RWPE2 (cell line): ENCODE measurements at regions not wholly inside any gene's neighbourhood (a gene's known extent, or its start where the extent isn't known, plus 50 kb on each side); places are given as distances from the start of the nearest gene placed in this dataset.

Experiments
- ATAC-seq: fragments of 200-7000 bp; cut with Tn5 transposase; 3 replicates; pipeline ENCODE4 v1.9.1; 2021; ENCODE audit warnings: low read depth
- DNase-seq: peaks from one replicate; pipeline ENCODE4 v3.0.0-alpha.2; 2020; ENCODE audit warnings: low spot score
- H3K27ac ChIP-seq: fragments of 450-650 bp; 2 replicates; pipeline ENCODE4 v1.5.1; 2017; ENCODE audit warnings: mild to moderate bottlenecking; ENCODE audit not compliant: poor library complexity, severe bottlenecking
- H3K27me3 ChIP-seq: fragments of 250-450 bp; sonication (Bioruptor Pico); 2 replicates; pipeline ENCODE4 v1.5.1; 2021; ENCODE audit warnings: mild to moderate bottlenecking, moderate library complexity; ENCODE audit not compliant: insufficient read depth, poor library complexity, severe bottlenecking
- H3K36me3 ChIP-seq: fragments of 250-450 bp; sonication (Bioruptor Pico); 2 replicates; pipeline ENCODE4 v1.5.1; 2020; ENCODE audit warnings: low read depth, mild to moderate bottlenecking, moderate library complexity
- H3K4me1 ChIP-seq: fragments of 250-450 bp; sonication (Bioruptor Pico); 2 replicates; pipeline ENCODE4 v1.5.1; 2021; ENCODE audit warnings: mild to moderate bottlenecking, moderate library complexity; ENCODE audit not compliant: insufficient read depth, poor library complexity, severe bottlenecking
- H3K4me3 ChIP-seq: fragments of 250-450 bp; sonication (Bioruptor Pico); 2 replicates; pipeline ENCODE4 v1.5.1; 2021; ENCODE audit warnings: mild to moderate bottlenecking, moderate library complexity; ENCODE audit not compliant: severe bottlenecking
- H3K9me3 ChIP-seq: fragments of 250-450 bp; sonication (Bioruptor Pico); 2 replicates; pipeline ENCODE4 v1.5.1; 2021; ENCODE audit warnings: mild to moderate bottlenecking, moderate library complexity; ENCODE audit not compliant: severe bottlenecking
- TF ChIP-seq, protein P1 (sequence below): fragments of 450-650 bp; IDR thresholded peaks from one replicate; pipeline ENCODE4 v1.5.1; 2017; ENCODE audit warnings: mild to moderate bottlenecking, moderate library complexity; ENCODE audit not compliant: poor library complexity, severe bottlenecking

DNA sequence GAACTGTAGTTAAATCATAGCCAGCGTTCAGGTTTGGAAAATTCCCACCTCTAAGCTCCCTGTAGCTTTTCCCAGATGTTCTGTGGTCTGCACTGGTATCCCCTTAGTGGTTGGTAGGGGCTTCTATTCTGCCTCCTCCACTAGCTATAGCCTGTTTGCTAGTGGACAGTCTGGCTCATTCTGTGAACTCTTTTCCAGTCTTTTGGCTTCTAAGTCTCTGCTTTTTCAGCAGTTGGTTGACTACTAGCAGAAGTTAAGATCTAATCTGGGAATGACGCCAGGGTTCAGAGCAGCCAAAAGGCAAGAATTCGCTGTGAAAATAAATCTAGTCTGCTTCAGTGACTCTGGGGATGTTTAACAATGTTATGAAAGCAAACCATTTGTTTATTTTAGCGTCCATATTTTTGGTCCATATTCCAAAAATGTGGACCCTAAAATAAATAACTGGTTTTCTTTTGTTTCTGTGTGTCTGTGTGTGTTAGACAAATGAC is 73.7 kb upstream of the WDR72 start:
- no peaks in the 10 kb centered on the region for H3K36me3 ChIP-seq
- no peak overlapping the region for H3K27ac ChIP-seq
- TF ChIP-seq, protein P1, sequence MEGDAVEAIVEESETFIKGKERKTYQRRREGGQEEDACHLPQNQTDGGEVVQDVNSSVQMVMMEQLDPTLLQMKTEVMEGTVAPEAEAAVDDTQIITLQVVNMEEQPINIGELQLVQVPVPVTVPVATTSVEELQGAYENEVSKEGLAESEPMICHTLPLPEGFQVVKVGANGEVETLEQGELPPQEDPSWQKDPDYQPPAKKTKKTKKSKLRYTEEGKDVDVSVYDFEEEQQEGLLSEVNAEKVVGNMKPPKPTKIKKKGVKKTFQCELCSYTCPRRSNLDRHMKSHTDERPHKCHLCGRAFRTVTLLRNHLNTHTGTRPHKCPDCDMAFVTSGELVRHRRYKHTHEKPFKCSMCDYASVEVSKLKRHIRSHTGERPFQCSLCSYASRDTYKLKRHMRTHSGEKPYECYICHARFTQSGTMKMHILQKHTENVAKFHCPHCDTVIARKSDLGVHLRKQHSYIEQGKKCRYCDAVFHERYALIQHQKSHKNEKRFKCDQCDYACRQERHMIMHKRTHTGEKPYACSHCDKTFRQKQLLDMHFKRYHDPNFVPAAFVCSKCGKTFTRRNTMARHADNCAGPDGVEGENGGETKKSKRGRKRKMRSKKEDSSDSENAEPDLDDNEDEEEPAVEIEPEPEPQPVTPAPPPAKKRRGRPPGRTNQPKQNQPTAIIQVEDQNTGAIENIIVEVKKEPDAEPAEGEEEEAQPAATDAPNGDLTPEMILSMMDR, result no peak
- ATAC-seq (no peak), DNase-seq (no peak)
- no peaks in the 10 kb centered on the region for H3K9me3 ChIP-seq
- peaks cover 2% of the 10 kb centered on the region for H3K4me1 ChIP-seq
- H3K4me3 ChIP-seq, result no peak overlapping the region
- peaks cover 18% of the 10 kb centered on the region for H3K27me3 ChIP-seq

DNA sequence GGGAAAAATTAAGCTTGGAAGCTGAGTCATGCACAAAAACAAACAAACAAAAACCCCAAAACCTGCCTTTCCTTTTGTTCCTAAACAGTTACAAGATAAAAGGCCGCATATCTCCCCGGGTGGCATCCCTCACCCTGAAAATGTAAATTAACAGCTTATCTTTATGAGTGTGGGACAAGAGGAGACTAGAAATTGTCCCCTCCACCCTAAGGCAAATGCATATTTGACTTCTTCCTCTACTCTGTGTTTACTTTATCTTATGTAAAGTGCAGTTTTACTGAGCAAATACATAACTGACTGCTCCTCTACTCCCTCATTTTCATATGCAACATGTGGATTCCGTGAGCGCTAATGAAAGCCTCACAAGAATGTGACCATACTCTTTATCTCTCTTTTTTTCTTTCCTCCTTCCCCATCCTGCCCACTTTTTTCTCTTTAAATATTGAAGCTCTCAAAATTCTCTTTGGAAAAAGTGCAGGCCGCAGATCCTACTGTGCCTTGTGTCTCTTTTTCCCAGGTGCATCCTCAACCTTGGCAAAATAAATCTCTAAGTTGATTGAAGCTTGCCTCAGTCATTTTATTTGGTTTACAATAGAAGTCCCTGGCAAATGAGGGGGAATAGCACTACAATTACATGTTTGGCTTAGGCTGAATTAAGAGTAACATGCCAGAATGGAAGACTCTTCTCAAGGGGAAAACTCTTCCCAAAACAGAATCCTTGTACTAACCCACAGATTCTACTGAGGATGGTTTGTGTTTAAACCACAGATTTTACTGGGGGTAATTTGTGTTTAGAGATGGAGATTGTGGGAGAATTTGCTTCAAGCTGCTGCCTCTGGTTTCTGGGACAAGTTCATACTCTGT is 72.7 kb upstream of the WDR72 start:
- no peak overlapping the region for H3K4me3 ChIP-seq
- peaks cover 2% of the 10 kb centered on the region for H3K4me1 ChIP-seq
- no peak for DNase-seq
- ATAC-seq, result no peak
- no peaks in the 10 kb centered on the region for H3K9me3 ChIP-seq
- no peaks in the 10 kb centered on the region for H3K36me3 ChIP-seq
- TF ChIP-seq, protein P1, result no peak
- peaks cover 24% of the 10 kb centered on the region for H3K27me3 ChIP-seq
- no peak overlapping the region for H3K27ac ChIP-seq

DNA sequence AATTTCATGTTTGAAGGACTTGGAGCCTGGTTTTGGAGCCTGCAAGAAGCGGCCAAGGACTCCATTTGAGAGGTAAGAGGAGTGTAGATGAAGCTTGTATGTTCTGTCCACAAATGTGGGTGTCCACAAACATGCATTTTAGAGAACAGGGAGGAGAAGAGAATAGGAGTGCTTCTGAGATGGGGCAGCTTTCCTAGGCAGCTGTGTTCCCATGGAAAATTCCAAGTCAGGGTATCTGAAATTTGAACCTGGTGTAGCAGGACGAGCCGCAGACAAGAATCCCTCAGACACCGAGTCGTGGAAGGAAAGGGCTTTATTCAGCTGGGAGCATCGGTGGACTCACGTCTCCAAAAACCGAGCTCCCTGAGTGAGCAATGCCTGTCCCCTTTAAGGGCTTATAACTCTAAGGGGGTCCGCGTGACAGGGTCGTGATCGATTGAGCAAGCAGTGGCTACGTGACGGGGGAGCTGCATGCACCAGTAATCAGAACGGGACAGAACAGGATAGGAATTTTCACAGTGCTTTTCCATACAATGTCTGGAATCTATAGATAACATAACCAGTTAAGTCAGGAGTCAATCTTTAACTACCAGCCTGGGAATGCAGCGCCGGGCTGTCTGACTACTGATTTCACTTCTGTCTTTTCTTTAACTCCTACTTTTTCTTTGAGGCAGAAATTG is 71.4 kb upstream of the WDR72 start:
- Histone ChIP-seq H3K4me3 (no peak overlapping the region), H3K9me3 (no peaks in the 10 kb centered on the region), H3K36me3 (no peaks in the 10 kb centered on the region), H3K4me1 (peaks cover 2% of the 10 kb centered on the region), H3K27me3 (peaks cover 31% of the 10 kb centered on the region), H3K27ac (no peak overlapping the region)
- TF ChIP-seq, protein P1, result no peak
- no peak for ATAC-seq
- DNase-seq, result no peak

DNA sequence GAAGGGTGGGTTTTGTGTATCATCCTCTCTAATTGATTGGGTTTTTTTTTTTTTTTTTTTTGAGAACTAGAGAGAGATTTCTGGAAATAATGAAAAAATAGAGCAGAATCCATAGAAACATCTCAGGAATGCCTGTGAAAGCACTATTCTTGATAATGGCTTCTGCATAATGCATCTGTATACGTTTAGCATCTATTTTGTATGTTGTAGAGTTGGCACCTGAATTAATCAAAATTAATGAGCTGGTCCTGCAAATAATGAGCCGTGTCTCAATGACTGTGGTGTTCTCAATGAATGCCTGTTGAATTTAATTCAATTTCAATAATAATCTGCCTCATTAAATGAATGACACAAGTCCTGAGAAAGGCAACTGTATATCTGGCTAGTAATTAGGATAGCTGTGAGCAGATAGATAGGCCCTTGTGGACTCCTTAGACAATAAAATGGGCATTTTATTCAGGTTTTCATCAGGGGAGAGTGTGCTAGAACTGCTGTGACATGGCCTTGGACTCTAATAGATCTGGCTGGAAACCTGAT is 70.5 kb upstream of the WDR72 start:
- Histone ChIP-seq H3K4me3 (no peak overlapping the region), H3K9me3 (no peaks in the 10 kb centered on the region), H3K36me3 (no peaks in the 10 kb centered on the region), H3K27ac (no peak overlapping the region), H3K4me1 (no peaks in the 10 kb centered on the region), H3K27me3 (peaks cover 40% of the 10 kb centered on the region)
- DNase-seq (no peak), ATAC-seq (no peak)
- TF ChIP-seq, protein P1, result no peak
